MM.1S (cell line): ENCODE measurements at regions not wholly inside any gene's neighbourhood (a gene's known extent, or its start where the extent isn't known, plus 50 kb on each side); places are given as distances from the start of the nearest gene placed in this dataset.

Experiments
- EZH2phosphoT487 ChIP-seq: fragments of 300-600 bp; sonication (generic); IDR thresholded peaks from 2 replicates; pipeline ENCODE4 v1.6.1; 2018; ENCODE audit warnings: antibody characterized with exemption, low read length
- TF ChIP-seq, protein P1 (sequence below): fragments of 300-600 bp; sonication (generic); IDR thresholded peaks from 2 replicates; pipeline ENCODE4 v1.5.1; 2016; ENCODE audit warnings: antibody characterized with exemption, low read length, mixed read lengths

DNA sequence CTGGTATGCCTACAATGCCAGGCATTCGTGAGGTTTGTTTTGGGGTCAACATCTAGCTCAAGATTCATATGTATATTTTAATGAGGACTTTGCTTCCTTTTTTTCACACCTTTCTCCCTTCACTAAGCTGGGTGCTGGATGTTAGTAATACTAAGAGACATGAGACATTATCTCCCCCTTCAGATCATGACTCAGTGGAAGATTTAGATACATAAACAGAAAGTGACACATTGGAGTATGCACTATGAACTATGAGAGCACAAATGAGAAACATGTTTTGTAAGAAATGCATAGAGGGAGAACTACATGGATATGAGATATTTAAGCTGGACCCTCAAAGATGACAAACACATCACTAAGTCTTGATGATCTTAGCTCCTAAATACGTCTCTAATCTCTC lies 286.3 kb downstream of the RPAP3 start:
- TF ChIP-seq EZH2phosphoT487 = no peak
- TF ChIP-seq, protein P1, sequence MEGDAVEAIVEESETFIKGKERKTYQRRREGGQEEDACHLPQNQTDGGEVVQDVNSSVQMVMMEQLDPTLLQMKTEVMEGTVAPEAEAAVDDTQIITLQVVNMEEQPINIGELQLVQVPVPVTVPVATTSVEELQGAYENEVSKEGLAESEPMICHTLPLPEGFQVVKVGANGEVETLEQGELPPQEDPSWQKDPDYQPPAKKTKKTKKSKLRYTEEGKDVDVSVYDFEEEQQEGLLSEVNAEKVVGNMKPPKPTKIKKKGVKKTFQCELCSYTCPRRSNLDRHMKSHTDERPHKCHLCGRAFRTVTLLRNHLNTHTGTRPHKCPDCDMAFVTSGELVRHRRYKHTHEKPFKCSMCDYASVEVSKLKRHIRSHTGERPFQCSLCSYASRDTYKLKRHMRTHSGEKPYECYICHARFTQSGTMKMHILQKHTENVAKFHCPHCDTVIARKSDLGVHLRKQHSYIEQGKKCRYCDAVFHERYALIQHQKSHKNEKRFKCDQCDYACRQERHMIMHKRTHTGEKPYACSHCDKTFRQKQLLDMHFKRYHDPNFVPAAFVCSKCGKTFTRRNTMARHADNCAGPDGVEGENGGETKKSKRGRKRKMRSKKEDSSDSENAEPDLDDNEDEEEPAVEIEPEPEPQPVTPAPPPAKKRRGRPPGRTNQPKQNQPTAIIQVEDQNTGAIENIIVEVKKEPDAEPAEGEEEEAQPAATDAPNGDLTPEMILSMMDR = no peak
